HG02759 (cell line): ENCODE measurements at regions not wholly inside any gene's neighbourhood (a gene's known extent, or its start where the extent isn't known, plus 50 kb on each side); places are given as distances from the start of the nearest gene placed in this dataset.

Source experiments
- ATAC-seq: cut with Tn5 transposase; IDR thresholded peaks from one replicate; pipeline ENCODE4 v1.9.1; 2021; ENCODE audit warnings: mild to moderate bottlenecking, moderate library complexity; ENCODE audit not compliant: unreplicated experiment

GRCh38 chr7:41198502-41198901, 504.4 kb downstream of the INHBA start:
- no peak for ATAC-seq

- ATAC-seq = no peak
Measured at GRCh38 chr7:41197769-41198168, 505.1 kb downstream of the INHBA start.

- ATAC-seq = no peak
Measured at GRCh38 chr7:41193738-41194282, 509.1 kb downstream of the INHBA start.

DNA sequence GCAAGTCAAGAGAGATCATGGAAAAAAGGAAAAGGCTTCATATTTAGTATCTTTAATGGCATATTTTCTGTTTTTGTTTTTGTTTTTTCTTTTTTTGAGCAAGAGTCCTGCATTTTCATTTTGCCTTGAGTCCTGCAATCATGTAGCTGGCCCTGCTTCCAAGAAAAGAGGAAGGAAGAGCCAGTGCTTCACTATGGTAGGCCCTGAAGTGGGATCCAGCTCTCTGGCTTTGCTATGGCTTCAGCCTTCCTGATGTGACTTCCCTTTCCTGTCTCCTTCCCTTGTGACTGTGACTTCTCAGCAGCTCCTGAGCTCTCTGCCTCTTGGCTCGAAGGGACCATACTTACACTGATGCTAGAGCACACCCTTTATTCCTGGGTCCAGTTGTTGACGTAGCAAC, 512.3 kb downstream of the INHBA start:
- no peak for ATAC-seq

DNA sequence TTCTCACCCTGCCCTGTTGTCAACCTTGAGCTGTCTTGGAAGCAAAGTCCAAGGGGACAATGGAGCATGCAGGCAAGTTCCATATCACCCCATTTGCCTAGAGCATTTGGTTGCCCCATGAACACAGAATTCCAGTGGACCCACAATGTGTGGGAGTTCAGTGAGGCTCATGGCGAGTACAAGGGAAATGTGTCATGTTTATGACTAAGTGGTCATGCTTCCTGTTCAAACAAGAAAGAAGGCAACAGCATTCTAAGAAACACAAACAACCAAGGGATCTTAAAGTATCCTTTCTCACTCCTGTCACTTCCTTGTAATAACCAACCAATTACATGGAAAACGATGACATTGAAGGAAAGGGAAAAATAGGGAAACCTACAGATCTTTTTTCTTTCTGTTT, 513.0 kb downstream of the INHBA start:
- no peak for ATAC-seq

- no peak for ATAC-seq
Measured at GRCh38 chr7:41188163-41189130, 514.4 kb downstream of the INHBA start.

DNA sequence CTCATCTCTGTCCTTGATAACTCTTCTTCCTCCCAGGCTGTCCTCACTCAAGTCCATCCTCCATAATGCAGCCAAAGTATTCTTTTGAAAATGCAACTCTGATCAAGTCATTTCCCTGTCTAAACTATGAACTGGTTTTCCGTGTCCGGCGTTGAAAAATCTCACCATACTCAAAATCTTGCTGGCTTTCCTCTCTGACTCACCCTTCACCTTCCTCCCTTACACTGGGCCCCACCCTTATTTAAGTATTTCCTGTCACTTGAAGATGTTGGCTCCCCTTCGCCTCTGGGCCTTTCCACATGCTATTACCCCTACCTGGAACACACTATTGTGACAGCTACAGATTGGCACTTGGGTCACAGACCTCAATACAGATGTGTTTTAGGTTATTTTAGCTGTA, 515.6 kb downstream of the INHBA start:
- ATAC-seq = no peak

DNA sequence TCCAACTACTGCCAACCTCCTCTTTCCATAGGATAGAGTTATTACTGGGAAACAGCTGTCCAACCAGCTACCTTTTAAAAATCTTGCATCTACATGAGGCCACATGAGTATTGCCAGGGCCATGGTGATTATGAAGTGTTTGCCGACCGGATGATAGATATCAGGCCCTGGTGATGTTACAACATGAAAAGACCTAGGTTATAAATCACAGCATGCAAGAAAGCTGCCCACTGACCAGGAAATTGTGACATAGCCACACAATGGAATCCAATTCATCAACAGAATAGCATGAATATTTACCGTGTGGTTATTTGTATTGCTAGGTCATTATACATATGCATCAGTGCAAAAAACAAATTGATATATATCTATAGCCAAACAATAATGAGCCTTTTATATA, 517.0 kb downstream of the INHBA start:
- ATAC-seq = no peak

GRCh38 chr7:41183741-41184140, 519.1 kb downstream of the INHBA start:
- ATAC-seq = no peak

GRCh38 chr7:41182782-41183181, 520.1 kb downstream of the INHBA start:
- ATAC-seq = no peak

GRCh38 chr7:41175435-41175834, 527.5 kb downstream of the INHBA start:
- ATAC-seq = no peak

DNA sequence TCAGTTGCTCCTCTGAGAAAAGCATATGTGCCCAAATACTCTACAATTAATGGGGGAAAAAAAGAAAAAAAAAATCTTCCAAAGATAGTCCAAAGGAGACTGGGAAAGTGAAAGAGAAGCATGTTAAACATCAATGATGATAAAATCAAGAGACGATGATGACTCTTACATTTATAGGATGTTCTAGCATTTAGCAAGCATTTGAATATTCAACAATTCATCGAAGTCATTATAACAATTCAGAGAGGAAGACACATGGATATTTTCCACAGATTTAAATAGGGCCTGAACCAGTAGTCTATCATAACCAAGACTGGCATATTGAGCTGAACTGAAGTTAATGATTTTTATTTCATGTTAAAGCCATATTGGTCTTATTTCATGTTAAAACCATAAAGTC, 528.4 kb downstream of the INHBA start:
- ATAC-seq = no peak

DNA sequence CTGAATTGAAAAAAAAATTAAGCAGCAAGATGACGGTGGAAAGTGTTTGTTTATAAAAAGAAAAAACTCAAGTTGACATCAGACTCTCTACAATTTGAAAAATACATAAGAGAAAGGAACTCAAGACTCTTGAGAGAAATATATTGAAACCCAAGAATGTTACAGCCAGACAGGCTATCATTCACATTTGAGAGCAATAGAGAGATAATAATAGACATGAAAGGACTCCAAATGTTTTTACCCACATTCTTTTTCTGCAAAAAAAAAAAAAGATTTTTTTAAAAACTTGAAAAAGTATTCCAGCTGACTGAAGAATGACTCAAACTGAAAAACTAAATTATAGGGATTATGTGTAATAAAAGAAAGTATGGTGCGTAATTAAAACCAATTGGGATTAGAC, 532.4 kb downstream of the INHBA start:
- no peak for ATAC-seq

DNA sequence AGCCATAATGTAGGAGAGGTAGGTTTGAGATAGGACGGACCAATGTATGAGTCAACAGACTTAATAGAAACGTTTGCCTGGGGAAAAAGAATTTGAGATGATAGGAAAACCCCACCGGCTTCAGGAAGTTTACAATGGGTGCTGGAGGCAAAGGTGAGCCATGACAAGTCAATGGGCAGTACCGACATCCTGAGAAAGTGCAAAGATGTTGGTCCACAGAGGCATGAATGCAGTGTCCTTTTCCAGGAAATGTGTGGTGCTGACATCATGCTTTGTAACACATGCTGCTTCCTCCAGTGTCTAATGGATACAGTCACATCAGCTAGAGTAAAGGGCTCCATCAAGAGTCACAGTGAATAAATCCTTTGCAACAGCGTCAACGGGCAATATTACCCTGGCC, 533.6 kb downstream of the INHBA start:
- no peak for ATAC-seq

DNA sequence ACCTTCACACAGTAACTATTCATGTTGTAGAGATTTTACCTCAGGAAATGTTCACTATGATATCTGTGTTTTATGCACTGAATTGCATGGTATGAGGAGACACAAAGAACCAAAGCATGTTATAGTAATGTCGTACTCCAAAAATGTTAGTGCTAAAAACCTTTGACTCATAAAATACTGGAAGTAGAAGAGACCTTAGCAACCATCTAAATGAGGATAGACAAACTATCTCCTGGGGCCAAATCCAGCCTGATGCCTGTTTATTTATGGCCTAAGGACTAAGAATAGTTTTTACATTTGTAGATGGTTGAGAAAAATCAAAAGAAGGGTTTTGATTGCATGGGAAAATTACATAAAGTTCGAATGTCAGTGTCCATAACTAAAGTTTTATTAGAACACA, 535.1 kb downstream of the INHBA start:
- no peak for ATAC-seq

DNA sequence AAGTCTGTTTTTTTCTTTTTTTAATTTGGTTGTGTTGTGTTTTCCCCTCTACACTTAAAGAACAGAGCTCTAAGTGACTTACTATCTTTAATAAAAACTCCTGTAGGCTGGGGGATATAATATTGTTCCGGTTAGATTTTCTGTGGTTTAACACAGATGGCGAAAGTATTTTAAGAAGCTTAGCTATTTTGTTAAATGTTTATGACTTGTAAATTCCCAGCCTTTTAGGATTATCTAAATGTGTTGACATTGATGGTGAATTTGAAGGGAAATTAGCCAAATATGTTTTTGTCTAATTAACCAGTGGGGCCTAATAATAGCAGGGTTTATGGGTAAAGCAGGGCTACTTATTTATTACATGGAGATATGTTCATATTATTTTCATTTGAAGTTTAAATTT, 538.5 kb downstream of the INHBA start:
- no peak for ATAC-seq

DNA sequence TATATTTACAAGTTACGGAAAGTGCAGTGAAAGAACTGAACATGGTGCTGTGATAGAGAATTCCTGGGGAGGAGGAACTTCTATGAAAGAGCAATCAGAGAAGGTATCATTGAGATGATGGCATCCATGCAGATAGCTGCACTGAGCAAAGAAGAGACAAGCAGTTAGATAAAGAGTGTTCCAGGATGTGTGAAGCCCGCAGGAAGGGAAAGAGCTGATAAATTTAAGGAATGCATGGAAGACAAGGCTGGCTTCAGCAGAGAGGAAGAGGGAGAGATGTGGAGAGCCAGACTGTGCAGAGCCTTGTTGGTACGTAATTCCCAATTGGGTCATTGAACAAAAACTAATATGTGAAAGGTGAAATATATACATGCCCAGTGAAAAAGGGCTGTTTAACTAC, 538.9 kb downstream of the INHBA start:
- no peak for ATAC-seq

- no peak for ATAC-seq
Measured at GRCh38 chr7:41162612-41163011, 540.3 kb downstream of the INHBA start.

GRCh38 chr7:41161041-41161587, 541.8 kb downstream of the INHBA start:
- ATAC-seq = no peak

DNA sequence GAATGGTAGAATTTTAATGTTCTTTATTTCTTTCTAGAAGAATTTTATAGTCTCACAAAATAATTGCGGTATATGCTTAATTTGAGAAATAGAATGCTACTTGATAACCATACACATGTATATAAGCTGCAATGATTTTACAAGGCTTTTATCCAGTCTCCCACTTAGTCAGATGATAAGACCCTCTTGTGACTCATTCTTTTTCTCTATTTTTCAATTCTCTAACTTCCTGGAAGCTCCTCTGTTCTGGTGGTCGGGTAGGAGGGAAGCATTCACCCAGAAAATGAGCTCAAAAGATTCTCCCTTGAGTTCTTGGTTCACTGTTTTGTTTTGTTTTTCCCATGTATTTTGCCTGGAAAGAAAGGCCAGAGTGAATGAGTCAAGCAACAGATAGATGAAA, 546.6 kb downstream of the INHBA start:
- ATAC-seq = no peak

- ATAC-seq = no peak
Measured at GRCh38 chr7:41153268-41153667, 549.6 kb downstream of the INHBA start.

DNA sequence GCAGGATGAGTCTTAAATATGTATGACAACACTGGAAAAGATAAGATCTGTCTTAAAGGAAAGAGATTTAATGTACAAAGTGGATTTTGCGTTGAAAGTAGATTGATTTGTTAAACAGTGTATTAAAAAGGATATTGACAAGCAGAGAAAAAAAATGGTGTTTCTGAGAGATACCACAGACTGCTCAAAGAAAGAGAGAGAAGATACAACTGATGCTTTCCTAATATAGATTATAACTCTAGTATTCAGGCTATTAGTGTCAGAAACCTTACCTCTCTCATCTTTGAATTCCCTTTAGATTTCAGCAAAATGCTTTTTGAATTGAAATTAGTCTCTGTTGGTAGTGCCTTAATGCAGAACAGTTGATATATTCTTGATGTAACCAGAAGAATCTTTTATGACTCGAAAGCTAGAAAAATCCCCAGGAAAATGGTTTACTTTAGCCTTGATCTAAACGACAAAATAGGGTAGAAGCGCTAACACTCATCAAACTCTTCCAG, 550.7 kb downstream of the INHBA start:
- ATAC-seq = no peak
